H9 (cell line): ENCODE measurements at regions not wholly inside any gene's neighbourhood (a gene's known extent, or its start where the extent isn't known, plus 50 kb on each side); places are given as distances from the start of the nearest gene placed in this dataset.

ENCODE experiments used
- DNase-seq: peaks from one replicate; pipeline ENCODE4 v3.0.0-alpha.2; 2017
- H2AFZ ChIP-seq: one replicate; pipeline ENCODE4 v1.6.1; 2013; ENCODE audit warnings: mild to moderate bottlenecking, low read length, control low read depth, moderate library complexity
- H2AK5ac ChIP-seq: 2 replicates; pipeline ENCODE4 v1.6.1; 2013; ENCODE audit warnings: low read length, control low read depth, mixed read lengths; ENCODE audit not compliant: insufficient read length
- H2BK120ac ChIP-seq: one replicate; pipeline ENCODE4 v1.6.1; 2013; ENCODE audit warnings: low read depth, mild to moderate bottlenecking, low read length, control low read depth, inconsistent platforms; ENCODE audit not compliant: poor library complexity, severe bottlenecking
- H2BK12ac ChIP-seq: 2 replicates; pipeline ENCODE4 v1.6.1; 2013; ENCODE audit warnings: low read length, control low read depth, mixed read lengths, low read depth; ENCODE audit not compliant: insufficient read length
- H2BK15ac ChIP-seq: 2 replicates; pipeline ENCODE4 v1.6.1; 2013; ENCODE audit warnings: low read depth, low read length, control low read depth
- H2BK20ac ChIP-seq: one replicate; pipeline ENCODE4 v1.6.1; 2013; ENCODE audit warnings: low read depth, mild to moderate bottlenecking, low read length, control low read depth, inconsistent platforms; ENCODE audit not compliant: poor library complexity, severe bottlenecking
- H2BK5ac ChIP-seq: 2 replicates; pipeline ENCODE4 v1.6.1; 2013; ENCODE audit warnings: low read length, control low read depth, mixed read lengths; ENCODE audit not compliant: insufficient read length
- H3K14ac ChIP-seq: 2 replicates; pipeline ENCODE4 v1.6.1; 2013; ENCODE audit warnings: low read length, control low read depth; ENCODE audit not compliant: insufficient read depth
- H3K18ac ChIP-seq: 2 replicates; pipeline ENCODE4 v1.6.1; 2013; ENCODE audit warnings: low read depth, mild to moderate bottlenecking, mixed read lengths, low read length, control low read depth; ENCODE audit not compliant: insufficient read length
- H3K23ac ChIP-seq: 2 replicates; pipeline ENCODE4 v1.6.1; 2013; ENCODE audit warnings: low read length, control low read depth, mixed read lengths, low read depth; ENCODE audit not compliant: insufficient read length
- H3K23me2 ChIP-seq: 2 replicates; pipeline ENCODE4 v1.6.1; 2013; ENCODE audit warnings: low read depth, mild to moderate bottlenecking, mixed read lengths, low read length, control low read depth; ENCODE audit not compliant: insufficient read length, poor library complexity, severe bottlenecking
- H3K27ac ChIP-seq: 2 replicates; pipeline ENCODE4 v1.5.1; 2013; ENCODE audit warnings: low read length, control low read depth, mixed read lengths, low read depth; ENCODE audit not compliant: insufficient read length
- H3K27me3 ChIP-seq: 2 replicates; pipeline ENCODE4 v1.6.1; 2013; ENCODE audit warnings: low read length, control low read depth, inconsistent platforms; ENCODE audit not compliant: insufficient read depth
- H3K4ac ChIP-seq: 2 replicates; pipeline ENCODE4 v1.6.1; 2013; ENCODE audit warnings: low read depth, mild to moderate bottlenecking, control low read depth, inconsistent platforms, low read length, moderate library complexity
- H3K4me1 ChIP-seq: 2 replicates; pipeline ENCODE4 v1.6.1; 2013; ENCODE audit warnings: low read length, control low read depth, inconsistent platforms; ENCODE audit not compliant: insufficient read depth
- H3K4me2 ChIP-seq: 2 replicates; pipeline ENCODE4 v1.6.1; 2013; ENCODE audit warnings: low read length, control low read depth, mixed read lengths; ENCODE audit not compliant: insufficient read length, insufficient read depth
- H3K56ac ChIP-seq: 2 replicates; pipeline ENCODE4 v1.6.1; 2013; ENCODE audit warnings: low read depth, mild to moderate bottlenecking, mixed read lengths, low read length, control low read depth; ENCODE audit not compliant: insufficient read length
- H3K79me1 ChIP-seq: 2 replicates; pipeline ENCODE4 v1.6.1; 2013; ENCODE audit warnings: low read depth, mild to moderate bottlenecking, moderate library complexity, low read length, control low read depth, inconsistent platforms; ENCODE audit not compliant: insufficient read depth, poor library complexity, severe bottlenecking
- H3K79me2 ChIP-seq: 2 replicates; pipeline ENCODE4 v1.6.1; 2013; ENCODE audit warnings: low read length, control low read depth, inconsistent platforms; ENCODE audit not compliant: insufficient read depth
- H3K9ac ChIP-seq: 2 replicates; pipeline ENCODE4 v1.6.1; 2013; ENCODE audit warnings: low read length, control low read depth, mixed read lengths; ENCODE audit not compliant: insufficient read length; ENCODE audit errors: extremely low read depth
- H3K9me3 ChIP-seq: one replicate; pipeline ENCODE4 v1.6.1; 2013; ENCODE audit warnings: low read depth, low read length, inconsistent platforms; ENCODE audit not compliant: control insufficient read depth
- H3T11ph ChIP-seq: one replicate; pipeline ENCODE4 v1.6.1; 2013; ENCODE audit warnings: mild to moderate bottlenecking, low read length, control low read depth, inconsistent platforms
- H4K20me1 ChIP-seq: one replicate; pipeline ENCODE4 v1.6.1; 2013; ENCODE audit not compliant: control insufficient read depth, insufficient read length, insufficient read depth
- H4K5ac ChIP-seq: 2 replicates; pipeline ENCODE4 v1.6.1; 2013; ENCODE audit warnings: low read depth, mild to moderate bottlenecking, mixed read lengths, low read length, control low read depth; ENCODE audit not compliant: insufficient read length
- H4K8ac ChIP-seq: replicated peaks from 2 replicates; pipeline ENCODE4 v1.6.1; 2013; ENCODE audit warnings: low read length, control low read depth, mixed read lengths, low read depth; ENCODE audit not compliant: insufficient read length
- H4K91ac ChIP-seq: 2 replicates; pipeline ENCODE4 v1.6.1; 2013; ENCODE audit warnings: low read depth, mild to moderate bottlenecking, moderate library complexity, mixed read lengths, low read length, control low read depth; ENCODE audit not compliant: insufficient read length
- H3K27ac Mint-ChIP-seq, 3 experiments: 2 replicates in 2 of 3; 3 replicates in 1 of 3; pipeline ENCODE4 v1.8.0; 2020 to 2021; ENCODE audit warnings: mixed read lengths in 3 of 3, mild to moderate bottlenecking in 1 of 3, moderate library complexity in 1 of 3
- H3K27me3 Mint-ChIP-seq: 2 replicates; pipeline ENCODE4 v1.8.0; 2021; ENCODE audit warnings: low read depth, mild to moderate bottlenecking, moderate library complexity, mixed read lengths
- H3K36me3 Mint-ChIP-seq, 3 experiments: 2 replicates in 2 of 3; 3 replicates in 1 of 3; pipeline ENCODE4 v1.8.0; 2020 to 2021; ENCODE audit warnings: low read depth in 3 of 3, mixed read lengths in 3 of 3; ENCODE audit not compliant: insufficient read depth in 1 of 3
- H3K4me1 Mint-ChIP-seq, 2 experiments: 2 replicates each; pipeline ENCODE4 v1.8.0; 2020; ENCODE audit warnings: mixed read lengths in 2 of 2
- H3K4me3 Mint-ChIP-seq, 2 experiments: 2 replicates in 1 of 2; 3 replicates in 1 of 2; pipeline ENCODE4 v1.8.0; 2020 to 2021; ENCODE audit warnings: mild to moderate bottlenecking in 2 of 2, mixed read lengths in 2 of 2, moderate library complexity in 1 of 2
- H3K9me3 Mint-ChIP-seq, 2 experiments: 2 replicates in 1 of 2; 3 replicates in 1 of 2; pipeline ENCODE4 v1.8.0; 2020; ENCODE audit warnings: mild to moderate bottlenecking in 2 of 2, mixed read lengths in 2 of 2, moderate library complexity in 1 of 2
- TF ChIP-seq, protein P1 (sequence below): fragments of 200-600 bp; sonication (generic); conservative IDR thresholded peaks from 3 replicates; pipeline ENCODE4 v1.8.0; 2021; ENCODE audit warnings: antibody characterized with exemption, mild to moderate bottlenecking

DNA sequence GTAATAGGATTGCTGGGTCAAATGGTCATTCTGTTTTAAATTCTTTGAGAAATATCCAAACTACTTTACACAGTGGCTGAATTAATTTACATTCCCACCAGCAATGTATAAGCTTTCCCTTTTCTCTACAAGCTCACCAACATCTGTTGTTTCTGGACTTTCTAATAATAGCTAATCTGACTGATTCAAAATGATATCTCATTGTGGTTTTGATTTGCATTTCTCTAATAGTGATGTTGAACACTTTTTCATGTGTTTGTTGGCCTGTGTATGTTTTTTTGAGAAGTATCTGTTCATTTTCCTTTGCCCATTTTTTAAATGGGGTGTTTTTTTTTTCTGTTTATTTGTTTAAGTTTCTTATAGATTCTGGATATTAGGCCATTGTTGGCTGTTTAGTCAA lies 659.0 kb upstream of the GNPDA2 start:
- no peak overlapping the region for H2BK120ac ChIP-seq
- no peak overlapping the region for H3K9ac ChIP-seq
- H2AK5ac ChIP-seq = no peak overlapping the region
- H2BK12ac ChIP-seq = no peak overlapping the region
- H3K18ac ChIP-seq = no peak overlapping the region
- peaks cover 6 to 7% of the 10 kb centered on the region in 2 experiments for H3K4me1 Mint-ChIP-seq
- H3K4ac ChIP-seq = no peak overlapping the region
- TF ChIP-seq, protein P1, sequence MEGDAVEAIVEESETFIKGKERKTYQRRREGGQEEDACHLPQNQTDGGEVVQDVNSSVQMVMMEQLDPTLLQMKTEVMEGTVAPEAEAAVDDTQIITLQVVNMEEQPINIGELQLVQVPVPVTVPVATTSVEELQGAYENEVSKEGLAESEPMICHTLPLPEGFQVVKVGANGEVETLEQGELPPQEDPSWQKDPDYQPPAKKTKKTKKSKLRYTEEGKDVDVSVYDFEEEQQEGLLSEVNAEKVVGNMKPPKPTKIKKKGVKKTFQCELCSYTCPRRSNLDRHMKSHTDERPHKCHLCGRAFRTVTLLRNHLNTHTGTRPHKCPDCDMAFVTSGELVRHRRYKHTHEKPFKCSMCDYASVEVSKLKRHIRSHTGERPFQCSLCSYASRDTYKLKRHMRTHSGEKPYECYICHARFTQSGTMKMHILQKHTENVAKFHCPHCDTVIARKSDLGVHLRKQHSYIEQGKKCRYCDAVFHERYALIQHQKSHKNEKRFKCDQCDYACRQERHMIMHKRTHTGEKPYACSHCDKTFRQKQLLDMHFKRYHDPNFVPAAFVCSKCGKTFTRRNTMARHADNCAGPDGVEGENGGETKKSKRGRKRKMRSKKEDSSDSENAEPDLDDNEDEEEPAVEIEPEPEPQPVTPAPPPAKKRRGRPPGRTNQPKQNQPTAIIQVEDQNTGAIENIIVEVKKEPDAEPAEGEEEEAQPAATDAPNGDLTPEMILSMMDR = no peak
- no peak overlapping the region for H3K4me2 ChIP-seq
- no peak overlapping the region for H4K5ac ChIP-seq
- no peak overlapping the region for H3K14ac ChIP-seq
- no peaks in the 10 kb centered on the region for H3K9me3 ChIP-seq
- no peak overlapping the region for H3K23ac ChIP-seq
- H2BK20ac ChIP-seq = no peak overlapping the region
- H2BK5ac ChIP-seq = no peak overlapping the region
- H2AFZ ChIP-seq = no peak overlapping the region
- H3K27me3 Mint-ChIP-seq = no peaks in the 10 kb centered on the region
- H4K20me1 ChIP-seq = no peaks in the 10 kb centered on the region
- H3K79me1 ChIP-seq = no peaks in the 10 kb centered on the region
- H3K27me3 ChIP-seq = no peaks in the 10 kb centered on the region
- no peak overlapping the region for H4K8ac ChIP-seq
- no peaks in the 10 kb centered on the region for H3K23me2 ChIP-seq
- H3K4me1 ChIP-seq = no peaks in the 10 kb centered on the region
- H3K9me3 Mint-ChIP-seq = no peaks in the 10 kb centered on the region; a peak in 1 of 5 replicates
- H3T11ph ChIP-seq = no peak overlapping the region
- no peak overlapping the region for H3K4me3 Mint-ChIP-seq
- no peaks in the 10 kb centered on the region for H3K79me2 ChIP-seq
- H3K27ac ChIP-seq = no peak overlapping the region
- H3K56ac ChIP-seq = no peak overlapping the region
- H2BK15ac ChIP-seq = no peak overlapping the region
- no peak for DNase-seq
- no peak overlapping the region for H3K27ac Mint-ChIP-seq
- H3K36me3 Mint-ChIP-seq = peaks cover 0 to 6% (median 0%) of the 10 kb centered on the region in 3 experiments; a peak in 1 of 7 replicates
- H4K91ac ChIP-seq = no peak overlapping the region
